K562 (cell line): ENCODE measurements at regions not wholly inside any gene's neighbourhood (a gene's known extent, or its start where the extent isn't known, plus 50 kb on each side); places are given as distances from the start of the nearest gene placed in this dataset.

ENCODE experiments used
- ADNP ChIP-seq: fragments of 200-800 bp; sonication (Bioruptor generic); IDR thresholded peaks from 2 replicates; pipeline ENCODE4 v1.6.1; 2016; ENCODE audit warnings: missing genetic modification characterization, missing compliant biosample characterization
- CBFA2T3 ChIP-seq: fragments of 450-650 bp; IDR thresholded peaks from 2 replicates; pipeline ENCODE4 v1.6.1; 2017
- HIVEP1 ChIP-seq: fragments of 250-450 bp; sonication (Bioruptor Pico); IDR thresholded peaks from 2 replicates; pipeline ENCODE4 v1.4.0; 2020; ENCODE audit warnings: mild to moderate bottlenecking
- LEF1 ChIP-seq: fragments of 450-650 bp; IDR thresholded peaks from 2 replicates; pipeline ENCODE4 v1.6.1; 2016; ENCODE audit warnings: mild to moderate bottlenecking
- MAFG ChIP-seq: fragments of 450-650 bp; conservative IDR thresholded peaks from 2 replicates; pipeline ENCODE4 v1.6.1; 2016; ENCODE audit warnings: missing genetic modification characterization, missing compliant biosample characterization
- PHTF2 ChIP-seq: fragments of 250-450 bp; sonication (Bioruptor Pico); IDR thresholded peaks from 2 replicates; pipeline ENCODE4 v1.5.0; 2021; ENCODE audit warnings: mild to moderate bottlenecking
- PRMT5 ChIP-seq: sonication (generic); formaldehyde crosslinking; IDR thresholded peaks from 2 replicates; pipeline ENCODE4 v1.5.0; 2020; ENCODE audit warnings: missing genetic modification reagents
- SMARCA4 ChIP-seq: fragments of 450-650 bp; IDR thresholded peaks from 2 replicates; pipeline ENCODE4 v1.6.1; 2016
- SMARCB1 ChIP-seq: IDR thresholded peaks from 2 replicates; pipeline ENCODE4 v1.6.1; 2011; ENCODE audit warnings: improper control_type of control experiment, low read depth; ENCODE audit not compliant: insufficient read length
- TSC22D4 ChIP-seq: fragments of 450-650 bp; IDR thresholded peaks from 2 replicates; pipeline ENCODE4 v1.6.1; 2016; ENCODE audit warnings: missing genetic modification characterization, missing biosample characterization, control low read depth
- ZNF239 ChIP-seq: fragments of 250-450 bp; sonication (Bioruptor Pico); IDR thresholded peaks from 2 replicates; pipeline ENCODE4 v1.4.0; 2020; ENCODE audit warnings: mild to moderate bottlenecking
- ZZZ3 ChIP-seq: fragments of 450-650 bp; IDR thresholded peaks from 2 replicates; pipeline ENCODE4 v1.6.1; 2016; ENCODE audit warnings: antibody characterized with exemption, mild to moderate bottlenecking, moderate library complexity
- TF ChIP-seq, protein P1 (sequence below), 2 experiments: fragments of 450-650 bp in 1 of 2; sonication (generic) in 1 of 2; formaldehyde crosslinking in 1 of 2; IDR thresholded peaks in 1 of 2; conservative IDR thresholded peaks in 1 of 2; 2 replicates each; pipeline versions ENCODE4 v1.6.1 to v1.8.1; 2016 to 2023; ENCODE audit warnings: mild to moderate bottlenecking in 2 of 2, moderate library complexity in 2 of 2, inconsistent platforms in 1 of 2, missing genetic modification reagents in 1 of 2
- TF ChIP-seq, protein P2 (sequence below): fragments of 250-450 bp; sonication (Bioruptor Pico); IDR thresholded peaks from 2 replicates; pipeline ENCODE4 v1.4.0; 2020
- TF ChIP-seq, protein P3 (sequence below): sonication (generic); formaldehyde crosslinking; IDR thresholded peaks from 2 replicates; pipeline ENCODE4 v1.8.1; 2023; ENCODE audit warnings: mild to moderate bottlenecking, missing genetic modification reagents
- TF ChIP-seq, protein P4 (sequence below): fragments of 450-650 bp; IDR thresholded peaks from 2 replicates; pipeline ENCODE4 v1.6.1; 2016; ENCODE audit warnings: mild to moderate bottlenecking
- TF ChIP-seq, protein P5 (sequence below): sonication (generic); formaldehyde crosslinking; IDR thresholded peaks from 2 replicates; pipeline ENCODE4 v1.8.0; 2022; ENCODE audit warnings: mild to moderate bottlenecking, missing genetic modification reagents
- TF ChIP-seq, protein P6 (sequence below): sonication (generic); formaldehyde crosslinking; IDR thresholded peaks from 2 replicates; pipeline ENCODE4 v1.9.0; 2022; ENCODE audit warnings: mild to moderate bottlenecking, missing genetic modification reagents

DNA sequence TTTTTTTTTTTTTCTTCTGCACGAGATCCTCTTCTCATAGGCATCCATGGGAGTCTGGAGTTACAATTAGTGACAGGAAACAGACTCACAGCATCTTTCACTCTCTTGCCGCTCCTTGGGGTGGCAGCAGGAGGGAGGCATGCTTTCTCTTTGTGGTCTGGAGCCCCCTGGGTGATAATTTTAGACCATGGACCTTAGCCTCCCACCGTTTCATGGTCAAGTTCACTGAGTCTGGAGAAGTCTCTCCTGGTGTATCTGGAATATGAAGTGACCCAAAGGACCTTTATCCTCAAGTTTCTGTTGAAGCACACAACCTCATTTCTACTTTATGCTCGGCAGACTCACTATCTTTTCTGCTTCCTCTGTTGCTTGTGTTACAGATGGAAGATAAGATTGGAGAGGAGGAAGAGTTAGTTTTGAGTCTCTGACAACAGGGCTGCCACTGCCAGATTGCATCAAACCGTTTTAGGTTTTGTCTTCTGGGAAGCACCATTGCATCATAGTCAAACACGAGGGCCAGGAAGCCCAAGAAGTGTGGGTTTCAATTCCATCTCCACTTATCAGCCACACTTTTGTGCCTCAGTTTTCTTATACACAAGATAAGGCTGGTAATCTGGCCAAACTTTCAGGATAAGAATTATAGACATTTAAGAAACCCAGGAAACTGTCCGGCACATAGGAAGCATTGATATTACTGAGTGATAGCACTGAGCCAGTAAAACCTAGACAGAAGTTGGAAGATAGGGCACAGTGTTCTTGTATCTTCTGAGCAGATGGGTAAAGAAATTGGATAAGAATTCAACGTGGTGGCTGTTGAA lies 62.3 kb downstream of the ADCYAP1 start (continued):
- TF ChIP-seq, protein P1, sequence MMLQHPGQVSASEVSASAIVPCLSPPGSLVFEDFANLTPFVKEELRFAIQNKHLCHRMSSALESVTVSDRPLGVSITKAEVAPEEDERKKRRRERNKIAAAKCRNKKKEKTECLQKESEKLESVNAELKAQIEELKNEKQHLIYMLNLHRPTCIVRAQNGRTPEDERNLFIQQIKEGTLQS (IDR thresholded peaks at IDR 0.05): peak; percentile 96
- TF ChIP-seq, protein P1 (CRISPR knock-in tag; conservative IDR thresholded peaks at IDR 0.05): no peak
- TF ChIP-seq ZZZ3: no peak
- TF ChIP-seq, protein P2, sequence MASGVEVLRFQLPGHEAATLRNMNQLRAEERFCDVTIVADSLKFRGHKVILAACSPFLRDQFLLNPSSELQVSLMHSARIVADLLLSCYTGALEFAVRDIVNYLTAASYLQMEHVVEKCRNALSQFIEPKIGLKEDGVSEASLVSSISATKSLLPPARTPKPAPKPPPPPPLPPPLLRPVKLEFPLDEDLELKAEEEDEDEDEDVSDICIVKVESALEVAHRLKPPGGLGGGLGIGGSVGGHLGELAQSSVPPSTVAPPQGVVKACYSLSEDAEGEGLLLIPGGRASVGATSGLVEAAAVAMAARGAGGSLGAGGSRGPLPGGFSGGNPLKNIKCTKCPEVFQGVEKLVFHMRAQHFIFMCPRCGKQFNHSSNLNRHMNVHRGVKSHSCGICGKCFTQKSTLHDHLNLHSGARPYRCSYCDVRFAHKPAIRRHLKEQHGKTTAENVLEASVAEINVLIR (CRISPR knock-in tag): no peak
- TF ChIP-seq SMARCB1: no peak
- peak; percentile 91 for TF ChIP-seq SMARCA4
- TF ChIP-seq ZNF239 (CRISPR knock-in tag): peak; percentile 3; the same call in 1 of the 2 replicates
- TF ChIP-seq, protein P3, sequence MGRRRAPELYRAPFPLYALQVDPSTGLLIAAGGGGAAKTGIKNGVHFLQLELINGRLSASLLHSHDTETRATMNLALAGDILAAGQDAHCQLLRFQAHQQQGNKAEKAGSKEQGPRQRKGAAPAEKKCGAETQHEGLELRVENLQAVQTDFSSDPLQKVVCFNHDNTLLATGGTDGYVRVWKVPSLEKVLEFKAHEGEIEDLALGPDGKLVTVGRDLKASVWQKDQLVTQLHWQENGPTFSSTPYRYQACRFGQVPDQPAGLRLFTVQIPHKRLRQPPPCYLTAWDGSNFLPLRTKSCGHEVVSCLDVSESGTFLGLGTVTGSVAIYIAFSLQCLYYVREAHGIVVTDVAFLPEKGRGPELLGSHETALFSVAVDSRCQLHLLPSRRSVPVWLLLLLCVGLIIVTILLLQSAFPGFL (CRISPR knock-in tag): no peak
- no peak for TF ChIP-seq ADNP
- TF ChIP-seq, protein P4, sequence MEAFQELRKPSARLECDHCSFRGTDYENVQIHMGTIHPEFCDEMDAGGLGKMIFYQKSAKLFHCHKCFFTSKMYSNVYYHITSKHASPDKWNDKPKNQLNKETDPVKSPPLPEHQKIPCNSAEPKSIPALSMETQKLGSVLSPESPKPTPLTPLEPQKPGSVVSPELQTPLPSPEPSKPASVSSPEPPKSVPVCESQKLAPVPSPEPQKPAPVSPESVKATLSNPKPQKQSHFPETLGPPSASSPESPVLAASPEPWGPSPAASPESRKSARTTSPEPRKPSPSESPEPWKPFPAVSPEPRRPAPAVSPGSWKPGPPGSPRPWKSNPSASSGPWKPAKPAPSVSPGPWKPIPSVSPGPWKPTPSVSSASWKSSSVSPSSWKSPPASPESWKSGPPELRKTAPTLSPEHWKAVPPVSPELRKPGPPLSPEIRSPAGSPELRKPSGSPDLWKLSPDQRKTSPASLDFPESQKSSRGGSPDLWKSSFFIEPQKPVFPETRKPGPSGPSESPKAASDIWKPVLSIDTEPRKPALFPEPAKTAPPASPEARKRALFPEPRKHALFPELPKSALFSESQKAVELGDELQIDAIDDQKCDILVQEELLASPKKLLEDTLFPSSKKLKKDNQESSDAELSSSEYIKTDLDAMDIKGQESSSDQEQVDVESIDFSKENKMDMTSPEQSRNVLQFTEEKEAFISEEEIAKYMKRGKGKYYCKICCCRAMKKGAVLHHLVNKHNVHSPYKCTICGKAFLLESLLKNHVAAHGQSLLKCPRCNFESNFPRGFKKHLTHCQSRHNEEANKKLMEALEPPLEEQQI: no peak
- no peak for TF ChIP-seq PRMT5 (CRISPR knock-in tag)
- TF ChIP-seq LEF1: peak; percentile 84; the same call in 1 of the 2 replicates
- TF ChIP-seq, protein P5, sequence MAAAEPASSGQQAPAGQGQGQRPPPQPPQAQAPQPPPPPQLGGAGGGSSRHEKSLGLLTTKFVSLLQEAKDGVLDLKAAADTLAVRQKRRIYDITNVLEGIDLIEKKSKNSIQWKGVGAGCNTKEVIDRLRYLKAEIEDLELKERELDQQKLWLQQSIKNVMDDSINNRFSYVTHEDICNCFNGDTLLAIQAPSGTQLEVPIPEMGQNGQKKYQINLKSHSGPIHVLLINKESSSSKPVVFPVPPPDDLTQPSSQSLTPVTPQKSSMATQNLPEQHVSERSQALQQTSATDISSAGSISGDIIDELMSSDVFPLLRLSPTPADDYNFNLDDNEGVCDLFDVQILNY (CRISPR knock-in tag): no peak
- 0 out of 2 replicates have a peak, but pooled peaks have one; percentile 13 for TF ChIP-seq MAFG (tag)
- no peak for TF ChIP-seq PHTF2
- no peak for TF ChIP-seq HIVEP1 (CRISPR knock-in tag)
- TF ChIP-seq TSC22D4 (tag): no peak
- TF ChIP-seq, protein P6, sequence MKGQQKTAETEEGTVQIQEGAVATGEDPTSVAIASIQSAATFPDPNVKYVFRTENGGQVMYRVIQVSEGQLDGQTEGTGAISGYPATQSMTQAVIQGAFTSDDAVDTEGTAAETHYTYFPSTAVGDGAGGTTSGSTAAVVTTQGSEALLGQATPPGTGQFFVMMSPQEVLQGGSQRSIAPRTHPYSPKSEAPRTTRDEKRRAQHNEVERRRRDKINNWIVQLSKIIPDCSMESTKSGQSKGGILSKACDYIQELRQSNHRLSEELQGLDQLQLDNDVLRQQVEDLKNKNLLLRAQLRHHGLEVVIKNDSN: no peak
- TF ChIP-seq CBFA2T3: peak; percentile 80
